OCI-LY7 (cell line): ENCODE measurements at regions not wholly inside any gene's neighbourhood (a gene's known extent, or its start where the extent isn't known, plus 50 kb on each side); places are given as distances from the start of the nearest gene placed in this dataset.
"Not testable (repeated sequence)": the region's sequence is repeated elsewhere in the genome, so short reads cannot be mapped to it uniquely, and the experiment has no call there.

Experiments used
- BruUV-seq: library from RNA; stranded (reverse); fragments of 400-500 nt; replicated peaks from 2 replicates; lab custom pipeline; 2021; lab: Mats Ljungman, UMichigan
- CTCF ChIA-PET: fragments of 300-600 bp; sonication (Branson Sonifier 250); formaldehyde crosslinking; loops from one replicate; lab custom pipeline; 2022; ENCODE audit warnings: antibody characterized with exemption; ENCODE audit not compliant: unreplicated experiment; lab: Charles Lee
- POLR2A ChIA-PET: fragments of 300-600 bp; sonication (Branson Sonifier 250); formaldehyde crosslinking; loops from one replicate; lab custom pipeline; 2022; ENCODE audit warnings: antibody characterized with exemption; lab: Charles Lee
- DNase-seq: peaks from one replicate; pipeline ENCODE4 v3.0.0-alpha.2; 2015; ENCODE audit warnings: low spot score
- H2AFZ ChIP-seq: fragments of 200-600 bp; sonication (generic), shearing (Covaris generic); 2 replicates; pipeline ENCODE4 v1.6.1; 2014; ENCODE audit warnings: mild to moderate bottlenecking, antibody characterized with exemption, low read length, moderate library complexity
- H3K27ac ChIP-seq: fragments of 200-600 bp; sonication (generic); 2 replicates; pipeline ENCODE4 v1.5.1; 2014; ENCODE audit warnings: mixed run types, low read depth, mild to moderate bottlenecking, moderate library complexity, low read length, inconsistent platforms; ENCODE audit not compliant: poor library complexity, severe bottlenecking
- H3K36me3 ChIP-seq: fragments of 200-600 bp; sonication (generic); 2 replicates; pipeline ENCODE4 v1.6.1; 2014; ENCODE audit warnings: mild to moderate bottlenecking, antibody characterized with exemption, low read length, moderate library complexity, mixed read lengths; ENCODE audit not compliant: insufficient read depth
- H3K4me1 ChIP-seq: fragments of 200-600 bp; sonication (generic); 2 replicates; pipeline ENCODE4 v1.5.1; 2014; ENCODE audit warnings: mild to moderate bottlenecking, low read length; ENCODE audit not compliant: insufficient read depth, poor library complexity, severe bottlenecking
- H3K4me2 ChIP-seq: fragments of 200-600 bp; sonication (generic); 2 replicates; pipeline ENCODE4 v1.6.1; 2014; ENCODE audit warnings: mild to moderate bottlenecking, low read length
- H3K4me3 ChIP-seq: fragments of 200-600 bp; sonication (generic); 2 replicates; pipeline ENCODE4 v1.5.1; 2014; ENCODE audit warnings: mild to moderate bottlenecking, low read depth, low read length; ENCODE audit not compliant: poor library complexity, severe bottlenecking
- H3K79me2 ChIP-seq: fragments of 200-600 bp; sonication (generic); 2 replicates; pipeline ENCODE4 v1.6.1; 2016; ENCODE audit warnings: low read depth, mild to moderate bottlenecking, low read length, moderate library complexity, mixed read lengths; ENCODE audit not compliant: insufficient read depth
- H3K9me2 ChIP-seq: fragments of 200-600 bp; sonication (generic); 2 replicates; pipeline ENCODE4 v1.6.1; 2016; ENCODE audit warnings: mild to moderate bottlenecking, low read length, mixed read lengths; ENCODE audit not compliant: insufficient read depth
- H3K9me3 ChIP-seq: fragments of 200-600 bp; sonication (generic); 2 replicates; pipeline ENCODE4 v1.6.1; 2014; ENCODE audit warnings: mild to moderate bottlenecking, mixed run types, low read length, mixed read lengths
- H4K20me1 ChIP-seq: fragments of 200-600 bp; sonication (generic); 2 replicates; pipeline ENCODE4 v1.6.1; 2014; ENCODE audit warnings: mild to moderate bottlenecking, antibody characterized with exemption, low read length, moderate library complexity, mixed read lengths; ENCODE audit not compliant: insufficient read depth
- CTCF ChIP-seq: fragments of 200-600 bp; sonication (generic); conservative IDR thresholded peaks from 2 replicates; pipeline ENCODE4 v1.5.1; 2014; ENCODE audit warnings: mild to moderate bottlenecking, antibody characterized with exemption, low read length, moderate library complexity, mixed read lengths
- EZH2phosphoT487 ChIP-seq: fragments of 200-600 bp; sonication (generic); IDR thresholded peaks from 2 replicates; pipeline ENCODE4 v1.6.1; 2018; ENCODE audit warnings: low read depth, borderline replicate concordance, mild to moderate bottlenecking, mixed run types, antibody characterized with exemption, low read length, moderate library complexity, mixed read lengths
- intact Hi-C: fragments of 100-400 bp; cut with micrococcal nuclease; formaldehyde crosslinking; loops from one replicate; pipeline ENCODE4 v1.10.0; 2022; ENCODE audit not compliant: unreplicated experiment

- intact Hi-C loops = no loop called here
- ChIA-PET CTCF (no interaction called here), POLR2A (no interaction called here)
Observed at GRCh38 chr18:43830947-43831346, 553.7 kb upstream of the SYT4 start.

GRCh38 chr18:43846299-43846698 is 569.0 kb upstream of the SYT4 start:
- H3K36me3 ChIP-seq = no peaks in the 10 kb centered on the region
- DNase-seq = no peak
- intact Hi-C loops = no loop called here
- no peaks in the 10 kb centered on the region for H3K9me3 ChIP-seq
- POLR2A ChIA-PET = no interaction called here
- no peaks in the 10 kb centered on the region for H3K4me1 ChIP-seq
- no peaks in the 10 kb centered on the region for H3K9me2 ChIP-seq
- no TSS peak for BruUV-seq
- H3K79me2 ChIP-seq = no peaks in the 10 kb centered on the region
- no peak overlapping the region for H3K4me3 ChIP-seq
- H2AFZ ChIP-seq = no peak overlapping the region
- no peak overlapping the region for H3K4me2 ChIP-seq
- H3K27ac ChIP-seq = no peak overlapping the region
- no peaks in the 10 kb centered on the region for H4K20me1 ChIP-seq
- CTCF ChIA-PET = no interaction called here
- TF ChIP-seq CTCF (no peak), EZH2phosphoT487 (no peak)

More at GRCh38 chr18:43830947-43831346, 553.7 kb upstream of the SYT4 start:
- Histone ChIP-seq H3K4me2 (no peak overlapping the region), H4K20me1 (no peaks in the 10 kb centered on the region), H3K9me3 (no peaks in the 10 kb centered on the region), H3K9me2 (no peaks in the 10 kb centered on the region), H2AFZ (no peak overlapping the region), H3K27ac (no peak overlapping the region), H3K36me3 (no peaks in the 10 kb centered on the region), H3K4me1 (no peaks in the 10 kb centered on the region), H3K79me2 (no peaks in the 10 kb centered on the region), H3K4me3 (no peak overlapping the region)
- no peak for TF ChIP-seq EZH2phosphoT487
- no peak for DNase-seq
- no TSS peak for BruUV-seq

GRCh38 chr18:43847164-43848091 is 570.1 kb upstream of the SYT4 start:
- Histone ChIP-seq H3K36me3 (no peaks in the 10 kb centered on the region), H3K79me2 (no peaks in the 10 kb centered on the region), H3K4me3 (no peak overlapping the region), H3K9me3 (no peaks in the 10 kb centered on the region), H3K9me2 (no peaks in the 10 kb centered on the region), H3K4me2 (no peak overlapping the region), H2AFZ (no peak overlapping the region), H3K4me1 (no peaks in the 10 kb centered on the region), H4K20me1 (no peaks in the 10 kb centered on the region), H3K27ac (no peak overlapping the region)
- BruUV-seq = no TSS peak
- no peak for DNase-seq
- ChIA-PET CTCF (no interaction called here), POLR2A (interaction anchor here (0.7 kb wide), 1 partner anchor 1638 kb away, joined by 3 read pairs; no protein-coding TSS in a partner anchor)
- intact Hi-C loops = no loop called here
- no peak for TF ChIP-seq CTCF
- TF ChIP-seq EZH2phosphoT487 = no peak

- H2AFZ ChIP-seq, H3K9me3 ChIP-seq, CTCF ChIA-PET, H4K20me1 ChIP-seq, H3K36me3 ChIP-seq, H3K4me3 ChIP-seq, BruUV-seq, intact Hi-C loops, H3K79me2 ChIP-seq, H3K9me2 ChIP-seq, H3K4me1 ChIP-seq, POLR2A ChIA-PET, H3K27ac ChIP-seq, DNase-seq, H3K4me2 ChIP-seq: not testable (repeated sequence)
Observed at GRCh38 chr18:43849831-43850230, 572.5 kb upstream of the SYT4 start.
